ENCODE measurements at regions not wholly inside any gene's neighbourhood (a gene's known extent, or its start where the extent isn't known, plus 50 kb on each side); places are given as distances from the start of the nearest gene placed in this dataset.
"Not testable (repeated sequence)": the region's sequence is repeated elsewhere in the genome, so short reads cannot be mapped to it uniquely, and the experiment has no call there.

- Histone ChIP-seq H3K36me3 (ENCODE audit: control insufficient read depth in 2 of 2, insufficient read depth in 1 of 2, low read length in 2 of 2) (no peaks in the 10 kb centered on the region), H3K4me1 (ENCODE audit: control insufficient read depth, insufficient read depth, low read length) (no peaks in the 10 kb centered on the region), H3K4me3 (ENCODE audit: low read depth, low read length) (no peak overlapping the region), H3K27ac (ENCODE audit: extremely low read depth, low read depth, low read length) (no peak overlapping the region), H3K9me3 (ENCODE audit: control insufficient read depth, insufficient read depth, low read depth, low read length) (no peaks in the 10 kb centered on the region)
- TF ChIP-seq ZIC2 (tag by site-specific recombination; IDR thresholded peaks at IDR 0.05) (peak; percentile 16; the same call in 1 of the 2 replicates), SCRT2 (tag by site-specific recombination; IDR thresholded peaks at IDR 0.05) (peak; percentile 62; the same call in 1 of the 2 replicates), SALL2 (tag by site-specific recombination; IDR thresholded peaks at IDR 0.05; ENCODE audit: borderline replicate concordance) (no peak), ZNF133 (tag by site-specific recombination; IDR thresholded peaks at IDR 0.05) (no peak), GFI1B (tag by site-specific recombination; IDR thresholded peaks at IDR 0.05) (no peak)
- TF ChIP-seq, protein P1, sequence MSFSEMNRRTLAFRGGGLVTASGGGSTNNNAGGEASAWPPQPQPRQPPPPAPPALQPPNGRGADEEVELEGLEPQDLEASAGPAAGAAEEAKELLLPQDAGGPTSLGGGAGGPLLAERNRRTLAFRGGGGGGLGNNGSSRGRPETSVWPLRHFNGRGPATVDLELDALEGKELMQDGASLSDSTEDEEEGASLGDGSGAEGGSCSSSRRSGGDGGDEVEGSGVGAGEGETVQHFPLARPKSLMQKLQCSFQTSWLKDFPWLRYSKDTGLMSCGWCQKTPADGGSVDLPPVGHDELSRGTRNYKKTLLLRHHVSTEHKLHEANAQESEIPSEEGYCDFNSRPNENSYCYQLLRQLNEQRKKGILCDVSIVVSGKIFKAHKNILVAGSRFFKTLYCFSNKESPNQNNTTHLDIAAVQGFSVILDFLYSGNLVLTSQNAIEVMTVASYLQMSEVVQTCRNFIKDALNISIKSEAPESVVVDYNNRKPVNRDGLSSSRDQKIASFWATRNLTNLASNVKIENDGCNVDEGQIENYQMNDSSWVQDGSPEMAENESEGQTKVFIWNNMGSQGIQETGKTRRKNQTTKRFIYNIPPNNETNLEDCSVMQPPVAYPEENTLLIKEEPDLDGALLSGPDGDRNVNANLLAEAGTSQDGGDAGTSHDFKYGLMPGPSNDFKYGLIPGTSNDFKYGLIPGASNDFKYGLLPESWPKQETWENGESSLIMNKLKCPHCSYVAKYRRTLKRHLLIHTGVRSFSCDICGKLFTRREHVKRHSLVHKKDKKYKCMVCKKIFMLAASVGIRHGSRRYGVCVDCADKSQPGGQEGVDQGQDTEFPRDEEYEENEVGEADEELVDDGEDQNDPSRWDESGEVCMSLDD (tag by site-specific recombination; IDR thresholded peaks at IDR 0.05) = no peak
- CTCF ChIA-PET = no interaction called here
- POLR2A ChIA-PET = no interaction called here
Measured at GRCh38 chr3:125679258-125679657, 84.0 kb upstream of the OSBPL11 start.

DNA sequence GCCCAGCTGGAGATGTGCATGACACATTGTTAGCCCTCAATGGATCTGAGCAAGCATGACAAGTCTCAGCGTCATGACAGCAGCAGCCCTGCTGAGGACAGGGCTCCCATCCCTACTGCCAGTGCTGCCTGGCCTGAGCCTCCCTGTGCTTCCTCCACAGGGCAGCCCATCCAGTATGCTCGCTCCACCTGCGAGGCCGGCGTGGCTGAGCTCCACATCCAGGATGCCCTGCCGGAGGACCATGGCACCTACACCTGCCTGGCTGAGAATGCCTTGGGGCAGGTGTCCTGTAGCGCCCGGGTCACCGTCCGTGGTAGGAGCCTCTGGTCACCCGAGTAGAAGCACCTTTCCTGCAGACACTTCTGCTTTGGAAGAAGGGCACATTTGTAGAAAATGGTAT is 85.8 kb upstream of the OSBPL11 start:
- Histone ChIP-seq H3K4me1 (ENCODE audit: control insufficient read depth, insufficient read depth, low read length) (no peaks in the 10 kb centered on the region), H3K4me3 (ENCODE audit: low read depth, low read length) (no peak overlapping the region), H3K9me3 (ENCODE audit: control insufficient read depth, insufficient read depth, low read depth, low read length) (no peaks in the 10 kb centered on the region), H3K27ac (ENCODE audit: extremely low read depth, low read depth, low read length) (no peak overlapping the region), H3K36me3 (ENCODE audit: control insufficient read depth in 2 of 2, insufficient read depth in 1 of 2, low read length in 2 of 2) (no peaks in the 10 kb centered on the region)
- TF ChIP-seq ZNF776 (tag by site-specific recombination; IDR thresholded peaks at IDR 0.05; ENCODE audit: borderline replicate concordance) (no peak), ZNF140 (tag by site-specific recombination; IDR thresholded peaks at IDR 0.05) (no peak), ZNF175 (tag by site-specific recombination; IDR thresholded peaks at IDR 0.05) (no peak), SETDB1 (IDR thresholded peaks at IDR 0.05; ENCODE audit: insufficient read length, low read length) (no peak), CTCF (tag by site-specific recombination; IDR thresholded peaks at IDR 0.05) (no peak), ZNF777 (tag by site-specific recombination; IDR thresholded peaks at IDR 0.05; ENCODE audit: borderline replicate concordance) (no peak)
- TF ChIP-seq, protein P2, sequence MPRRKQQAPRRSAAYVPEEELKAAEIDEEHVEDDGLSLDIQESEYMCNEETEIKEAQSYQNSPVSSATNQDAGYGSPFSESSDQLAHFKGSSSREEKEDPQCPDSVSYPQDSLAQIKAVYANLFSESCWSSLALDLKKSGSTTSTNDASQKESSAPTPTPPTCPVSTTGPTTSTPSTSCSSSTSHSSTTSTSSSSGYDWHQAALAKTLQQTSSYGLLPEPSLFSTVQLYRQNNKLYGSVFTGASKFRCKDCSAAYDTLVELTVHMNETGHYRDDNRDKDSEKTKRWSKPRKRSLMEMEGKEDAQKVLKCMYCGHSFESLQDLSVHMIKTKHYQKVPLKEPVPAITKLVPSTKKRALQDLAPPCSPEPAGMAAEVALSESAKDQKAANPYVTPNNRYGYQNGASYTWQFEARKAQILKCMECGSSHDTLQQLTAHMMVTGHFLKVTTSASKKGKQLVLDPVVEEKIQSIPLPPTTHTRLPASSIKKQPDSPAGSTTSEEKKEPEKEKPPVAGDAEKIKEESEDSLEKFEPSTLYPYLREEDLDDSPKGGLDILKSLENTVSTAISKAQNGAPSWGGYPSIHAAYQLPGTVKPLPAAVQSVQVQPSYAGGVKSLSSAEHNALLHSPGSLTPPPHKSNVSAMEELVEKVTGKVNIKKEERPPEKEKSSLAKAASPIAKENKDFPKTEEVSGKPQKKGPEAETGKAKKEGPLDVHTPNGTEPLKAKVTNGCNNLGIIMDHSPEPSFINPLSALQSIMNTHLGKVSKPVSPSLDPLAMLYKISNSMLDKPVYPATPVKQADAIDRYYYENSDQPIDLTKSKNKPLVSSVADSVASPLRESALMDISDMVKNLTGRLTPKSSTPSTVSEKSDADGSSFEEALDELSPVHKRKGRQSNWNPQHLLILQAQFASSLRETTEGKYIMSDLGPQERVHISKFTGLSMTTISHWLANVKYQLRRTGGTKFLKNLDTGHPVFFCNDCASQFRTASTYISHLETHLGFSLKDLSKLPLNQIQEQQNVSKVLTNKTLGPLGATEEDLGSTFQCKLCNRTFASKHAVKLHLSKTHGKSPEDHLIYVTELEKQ (tag by site-specific recombination; IDR thresholded peaks at IDR 0.05; ENCODE audit: borderline replicate concordance) = no peak
- POLR2A ChIA-PET = no interaction called here
- CTCF ChIA-PET = no interaction called here

DNA sequence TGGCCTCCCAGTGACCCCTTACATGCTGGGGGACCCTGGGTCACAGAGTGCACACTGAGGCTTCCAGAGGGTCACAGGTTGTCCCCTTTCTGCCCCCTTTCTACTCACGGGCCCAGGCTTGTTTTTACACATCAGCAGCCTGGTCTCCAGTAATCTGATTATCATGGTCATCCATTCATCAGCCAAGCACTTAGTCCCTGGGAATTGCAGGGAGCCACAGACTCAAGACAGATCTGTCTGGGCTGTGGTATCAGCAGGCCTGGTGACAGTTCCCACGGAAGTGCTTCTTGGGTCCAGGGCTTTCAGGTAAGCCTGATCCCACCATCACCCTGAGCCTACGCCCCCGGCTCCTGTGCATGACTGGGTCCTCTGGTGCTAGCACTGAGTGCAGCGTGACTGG is 86.6 kb upstream of the OSBPL11 start:
- POLR2A ChIA-PET; H3K4me1 ChIP-seq (ENCODE audit: control insufficient read depth, insufficient read depth, low read length); H3K4me3 ChIP-seq (ENCODE audit: low read depth, low read length); CTCF ChIA-PET; H3K9me3 ChIP-seq (ENCODE audit: control insufficient read depth, insufficient read depth, low read depth, low read length); H3K36me3 ChIP-seq (ENCODE audit: control insufficient read depth in 2 of 2, insufficient read depth in 1 of 2, low read length in 2 of 2); H3K27ac ChIP-seq (ENCODE audit: extremely low read depth, low read depth, low read length): not testable (repeated sequence)

DNA sequence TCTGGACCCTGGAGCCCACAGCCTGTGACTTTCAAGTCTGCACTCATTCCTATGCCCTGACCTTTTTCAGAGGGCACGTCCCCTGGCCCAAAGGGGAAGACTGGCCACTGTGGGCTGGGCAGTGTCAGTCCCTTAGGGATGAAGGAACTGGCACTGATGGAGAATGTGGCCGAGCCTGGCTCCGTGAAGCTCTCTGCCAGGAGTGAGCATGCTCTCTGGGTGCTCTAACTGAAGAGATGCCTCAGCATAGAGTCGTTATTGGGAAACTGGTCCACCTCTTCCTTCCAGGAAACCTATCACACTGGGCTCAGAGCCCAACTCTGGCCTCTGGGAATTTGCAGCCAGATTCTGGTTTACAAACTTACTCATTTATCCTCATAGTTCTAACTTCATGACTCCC is 87.3 kb upstream of the OSBPL11 start:
- H3K4me1 ChIP-seq (ENCODE audit: control insufficient read depth, insufficient read depth, low read length); H3K27ac ChIP-seq (ENCODE audit: extremely low read depth, low read depth, low read length); POLR2A ChIA-PET: not testable (repeated sequence)

More for the DNA sequence above, 87.3 kb upstream of the OSBPL11 start:
- H3K36me3 ChIP-seq (ENCODE audit: control insufficient read depth in 2 of 2, insufficient read depth in 1 of 2, low read length in 2 of 2); H3K4me3 ChIP-seq (ENCODE audit: low read depth, low read length); H3K9me3 ChIP-seq (ENCODE audit: control insufficient read depth, insufficient read depth, low read depth, low read length); CTCF ChIA-PET: not testable (repeated sequence)

Measured in HEK293 (cell line).